GM18517 (cell line): ENCODE measurements at regions not wholly inside any gene's neighbourhood (a gene's known extent, or its start where the extent isn't known, plus 50 kb on each side); places are given as distances from the start of the nearest gene placed in this dataset.
A peak's percentile ranks its signal among the peaks of the same experiment; 100 is the strongest.

Source experiments
- ATAC-seq: cut with Tn5 transposase; IDR thresholded peaks from one replicate; pipeline ENCODE4 v1.9.1; 2021; ENCODE audit warnings: mild to moderate bottlenecking, moderate library complexity; ENCODE audit not compliant: unreplicated experiment

- ATAC-seq, result no peak
Measured at GRCh38 chr7:50174948-50175347, 81.9 kb upstream of the ZPBP start.

GRCh38 chr7:50166997-50167965 lies 74.2 kb upstream of the ZPBP start:
- ATAC-seq, result no peak

- ATAC-seq, result no peak
Measured at GRCh38 chr7:50164559-50165170, 71.6 kb upstream of the ZPBP start.

GRCh38 chr7:50160206-50160605 lies 67.2 kb upstream of the ZPBP start:
- no peak for ATAC-seq

GRCh38 chr7:50159154-50159553 lies 66.1 kb upstream of the ZPBP start:
- ATAC-seq, result no peak

GRCh38 chr7:50156706-50157105 lies 63.7 kb upstream of the ZPBP start:
- ATAC-seq, result no peak

- no peak for ATAC-seq
Measured at GRCh38 chr7:50156163-50156562, 63.1 kb upstream of the ZPBP start.

- no peak for ATAC-seq
Measured at GRCh38 chr7:50155755-50156154, 62.7 kb upstream of the ZPBP start.

- ATAC-seq, result no peak
Measured at GRCh38 chr7:50153995-50154394, 60.9 kb upstream of the ZPBP start.

GRCh38 chr7:50153148-50153547 lies 60.1 kb upstream of the ZPBP start:
- ATAC-seq, result no peak

- ATAC-seq, result no peak
Measured at GRCh38 chr7:50152486-50152885, 59.4 kb upstream of the ZPBP start.

GRCh38 chr7:50151661-50152060 lies 58.6 kb upstream of the ZPBP start:
- ATAC-seq, result no peak

GRCh38 chr7:50151001-50151400 lies 58.0 kb upstream of the ZPBP start:
- no peak for ATAC-seq

- ATAC-seq, result no peak
Measured at GRCh38 chr7:50149369-50149768, 56.3 kb upstream of the ZPBP start.

- ATAC-seq, result peak; percentile 61
Measured at GRCh38 chr7:50147951-50148808, 55.1 kb upstream of the ZPBP start.

GRCh38 chr7:50146692-50147091 lies 53.6 kb upstream of the ZPBP start:
- ATAC-seq, result no peak

GRCh38 chr7:50145801-50146338 lies 52.8 kb upstream of the ZPBP start:
- peak; percentile 40 for ATAC-seq

GRCh38 chr7:50145226-50145625 lies 52.2 kb upstream of the ZPBP start:
- ATAC-seq, result no peak
